HepG2 (cell line): ENCODE measurements at regions not wholly inside any gene's neighbourhood (a gene's known extent, or its start where the extent isn't known, plus 50 kb on each side); places are given as distances from the start of the nearest gene placed in this dataset.

Source experiments
- ATAC-seq: fragments of 200-7000 bp; cut with Tn5 transposase; 3 replicates; pipeline ENCODE4 v1.9.1; 2020; ENCODE audit warnings: mild to moderate bottlenecking, moderate library complexity
- BruUV-seq: library from RNA; stranded (reverse); fragments of 400-500 nt; replicated peaks from 2 replicates; lab custom pipeline; 2021; lab: Mats Ljungman, UMichigan
- CTCF ChIA-PET: fragments of 300-600 bp; formaldehyde crosslinking; extraction: SDS; loops from one replicate; lab custom pipeline; 2021; ENCODE audit warnings: low total read pairs, inconsistent platforms, low intra/inter-chr PET ratio; lab: Yijun Ruan, JAX
- POLR2A ChIA-PET: fragments of 350-600 bp; sonication (Branson Sonifier 250); formaldehyde crosslinking; loops from one replicate; lab custom pipeline; 2020; ENCODE audit warnings: antibody characterized with exemption, inconsistent platforms; lab: Yijun Ruan, JAX
- DNase-seq: peaks from one replicate; pipeline ENCODE4 v3.0.0-alpha.2; 2015; ENCODE audit warnings: low spot score
- FAIRE-seq: peaks from 3 replicates; lab custom pipeline; 2011; peaks lifted over from hg19 to GRCh38; lab: Jason Lieb, UNC
- H2AFZ ChIP-seq: one replicate; pipeline ENCODE4 v1.6.1; 2011; ENCODE audit warnings: low read length, inconsistent platforms
- H3K27ac ChIP-seq: fragments of 300-600 bp; 3 replicates; pipeline ENCODE4 v1.8.0; 2011; ENCODE audit warnings: mixed run types, mild to moderate bottlenecking, mixed read lengths, low read length, inconsistent platforms; ENCODE audit not compliant: insufficient read depth; ENCODE audit errors: extremely low read length
- H3K27me3 ChIP-seq, 2 experiments: fragments of 200-600 bp in 1 of 2; 2 replicates in 1 of 2; 3 replicates in 1 of 2; pipeline versions ENCODE4 v1.6.0 to v1.8.0; 2011; ENCODE audit warnings: low read length in 2 of 2, mild to moderate bottlenecking in 2 of 2, moderate library complexity in 2 of 2, inconsistent platforms in 1 of 2; ENCODE audit not compliant: insufficient read depth in 2 of 2, control insufficient read depth in 1 of 2
- H3K36me3 ChIP-seq, 2 experiments: fragments of 200-600 bp in 1 of 2; replicated peaks in 1 of 2; 2 replicates in 1 of 2; 3 replicates in 1 of 2; pipeline versions ENCODE4 v1.5.1 to v1.8.0; 2011; ENCODE audit warnings: low read length in 2 of 2, inconsistent platforms in 1 of 2; ENCODE audit not compliant: insufficient read depth in 2 of 2, control insufficient read depth in 1 of 2
- H3K4me1 ChIP-seq: 2 replicates; pipeline ENCODE4 v1.5.1; 2012; ENCODE audit warnings: low read length, inconsistent platforms; ENCODE audit not compliant: insufficient read depth
- H3K4me2 ChIP-seq: 2 replicates; pipeline ENCODE4 v1.6.0; 2011; ENCODE audit warnings: low read depth, low read length, inconsistent platforms
- H3K4me3 ChIP-seq, 3 experiments: fragments of 200-600 bp in 1 of 3; sonication (generic), shearing (Covaris generic) in 1 of 3; replicated peaks in 1 of 3; 2 replicates each; pipeline ENCODE4 v1.5.1; 2011 to 2016; ENCODE audit warnings: low read length in 3 of 3, inconsistent platforms in 2 of 3, low read depth in 2 of 3, mild to moderate bottlenecking in 2 of 3, control low read depth in 1 of 3, mixed read lengths in 1 of 3; ENCODE audit not compliant: insufficient read depth in 1 of 3
- H3K79me2 ChIP-seq: one replicate; pipeline ENCODE4 v1.6.1; 2011; ENCODE audit warnings: low read length, inconsistent platforms; ENCODE audit not compliant: insufficient read depth
- H3K9ac ChIP-seq: 2 replicates; pipeline ENCODE4 v1.6.0; 2011; ENCODE audit warnings: mild to moderate bottlenecking, low read depth, low read length, inconsistent platforms; ENCODE audit not compliant: insufficient read depth
- H3K9me3 ChIP-seq: 2 replicates; pipeline ENCODE4 v1.5.1; 2012; ENCODE audit warnings: mild to moderate bottlenecking, low read length
- H4K20me1 ChIP-seq: 2 replicates; pipeline ENCODE4 v1.6.0; 2011; ENCODE audit warnings: inconsistent platforms, mild to moderate bottlenecking, low read length, moderate library complexity; ENCODE audit not compliant: insufficient read depth
- MED8 ChIP-seq: sonication (generic); formaldehyde crosslinking; IDR thresholded peaks from 2 replicates; pipeline ENCODE4 v1.8.1; 2023; ENCODE audit warnings: mild to moderate bottlenecking, missing genetic modification reagents; ENCODE audit not compliant: insufficient replicate concordance
- NCOA2 ChIP-seq: sonication (generic); formaldehyde crosslinking; IDR thresholded peaks from 2 replicates; pipeline ENCODE4 v1.8.0; 2022; ENCODE audit warnings: inconsistent platforms
- NKX3-1 ChIP-seq: sonication (generic); formaldehyde crosslinking; IDR thresholded peaks from 2 replicates; pipeline ENCODE4 v1.5.0; 2020; ENCODE audit warnings: missing genetic modification reagents
- SIN3B ChIP-seq: fragments of 150-350 bp; IDR thresholded peaks from 2 replicates; pipeline ENCODE4 v1.6.1; 2014; ENCODE audit warnings: low read length
- SOX6 ChIP-seq, 2 experiments: fragments of 450-650 bp in 1 of 2; sonication (generic) in 1 of 2; formaldehyde crosslinking in 1 of 2; IDR thresholded peaks; 2 replicates each; pipeline versions ENCODE4 v1.4.0 to v1.6.1; 2017 to 2020; ENCODE audit warnings: antibody characterized with exemption in 1 of 2, mild to moderate bottlenecking in 1 of 2, missing genetic modification reagents in 1 of 2
- TCF12 ChIP-seq, 2 experiments: fragments of 450-650 bp in 1 of 2; sonication (generic) in 1 of 2; formaldehyde crosslinking in 1 of 2; IDR thresholded peaks; 2 replicates each; pipeline versions ENCODE4 v1.6.1 to v1.8.0; 2017 to 2022; ENCODE audit warnings: antibody characterized with exemption in 1 of 2, mild to moderate bottlenecking in 1 of 2, missing genetic modification reagents in 1 of 2, moderate library complexity in 1 of 2
- ZBTB34 ChIP-seq: sonication (generic); formaldehyde crosslinking; IDR thresholded peaks from 2 replicates; pipeline ENCODE4 v1.8.0; 2022; ENCODE audit warnings: mild to moderate bottlenecking, missing genetic modification reagents
- ZFP36L1 ChIP-seq: sonication (generic); formaldehyde crosslinking; IDR thresholded peaks from 2 replicates; pipeline ENCODE4 v1.8.0; 2022; ENCODE audit warnings: mild to moderate bottlenecking, missing genetic modification reagents, moderate library complexity
- ZNF607 ChIP-seq: sonication (generic); formaldehyde crosslinking; IDR thresholded peaks from 2 replicates; pipeline ENCODE4 v1.5.1; 2020; ENCODE audit warnings: missing genetic modification reagents, mild to moderate bottlenecking, borderline replicate concordance
- ZNF784 ChIP-seq: sonication (generic); formaldehyde crosslinking; IDR thresholded peaks from 2 replicates; pipeline ENCODE4 v1.5.1; 2020; ENCODE audit warnings: missing genetic modification reagents, mild to moderate bottlenecking, borderline replicate concordance
- ZNF790 ChIP-seq: sonication (generic); formaldehyde crosslinking; IDR thresholded peaks from 2 replicates; pipeline ENCODE4 v1.8.0; 2022; ENCODE audit warnings: missing genetic modification reagents, mild to moderate bottlenecking, borderline replicate concordance
- WGBS: methylation state at CpG from one replicate; pipeline ENCODE4 v1.1.6; 2017; ENCODE audit warnings: low lambda C conversion rate; 5-methylcytosine and 5-hydroxymethylcytosine counted together
- in situ Hi-C: cut with HindIII; loops from 2 replicates; pipeline ENCODE4 v1.10.0; 2017; ENCODE audit warnings: low pct_unique_long_range_greater_than_20kb; ENCODE audit not compliant: extremely low pct_ligation_motif_present
- intact Hi-C: fragments of 100-400 bp; cut with micrococcal nuclease; formaldehyde crosslinking; loops from one replicate; pipeline ENCODE4 v1.10.0; 2022; ENCODE audit not compliant: unreplicated experiment
- TF ChIP-seq, protein P1 (sequence below): sonication (generic); formaldehyde crosslinking; IDR thresholded peaks from 2 replicates; pipeline ENCODE4 v1.8.0; 2022; ENCODE audit warnings: mild to moderate bottlenecking, missing genetic modification reagents, moderate library complexity
- TF ChIP-seq, protein P2 (sequence below): sonication (generic); formaldehyde crosslinking; IDR thresholded peaks from 2 replicates; pipeline ENCODE4 v1.5.1; 2020; ENCODE audit warnings: mild to moderate bottlenecking, missing genetic modification reagents, borderline replicate concordance
- TF ChIP-seq, protein P3 (sequence below): sonication (generic); formaldehyde crosslinking; IDR thresholded peaks from 2 replicates; pipeline ENCODE4 v1.4.0; 2020; ENCODE audit warnings: mild to moderate bottlenecking, missing genetic modification reagents

GRCh38 chr13:22874839-22875238 lies 305.9 kb upstream of the SGCG start (continued):
- TF ChIP-seq SOX6 (IDR thresholded peaks at IDR 0.05) (no peak), SOX6 (CRISPR knock-in tag; IDR thresholded peaks at IDR 0.05) (no peak), NCOA2 (no peak), ZNF607 (CRISPR knock-in tag) (no peak)
- TF ChIP-seq, protein P1, sequence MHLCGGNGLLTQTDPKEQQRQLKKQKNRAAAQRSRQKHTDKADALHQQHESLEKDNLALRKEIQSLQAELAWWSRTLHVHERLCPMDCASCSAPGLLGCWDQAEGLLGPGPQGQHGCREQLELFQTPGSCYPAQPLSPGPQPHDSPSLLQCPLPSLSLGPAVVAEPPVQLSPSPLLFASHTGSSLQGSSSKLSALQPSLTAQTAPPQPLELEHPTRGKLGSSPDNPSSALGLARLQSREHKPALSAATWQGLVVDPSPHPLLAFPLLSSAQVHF (CRISPR knock-in tag): no peak
- TF ChIP-seq, protein P2, sequence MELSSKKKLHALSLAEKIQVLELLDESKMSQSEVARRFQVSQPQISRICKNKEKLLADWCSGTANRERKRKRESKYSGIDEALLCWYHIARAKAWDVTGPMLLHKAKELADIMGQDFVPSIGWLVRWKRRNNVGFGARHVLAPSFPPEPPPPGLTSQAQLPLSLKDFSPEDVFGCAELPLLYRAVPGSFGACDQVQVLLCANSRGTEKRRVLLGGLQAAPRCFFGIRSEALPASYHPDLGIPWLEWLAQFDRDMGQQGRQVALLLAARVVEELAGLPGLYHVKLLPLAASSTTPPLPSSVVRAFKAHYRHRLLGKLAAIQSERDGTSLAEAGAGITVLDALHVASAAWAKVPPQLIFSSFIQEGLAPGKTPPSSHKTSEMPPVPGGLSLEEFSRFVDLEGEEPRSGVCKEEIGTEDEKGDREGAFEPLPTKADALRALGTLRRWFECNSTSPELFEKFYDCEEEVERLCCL: no peak
- TF ChIP-seq, protein P3, sequence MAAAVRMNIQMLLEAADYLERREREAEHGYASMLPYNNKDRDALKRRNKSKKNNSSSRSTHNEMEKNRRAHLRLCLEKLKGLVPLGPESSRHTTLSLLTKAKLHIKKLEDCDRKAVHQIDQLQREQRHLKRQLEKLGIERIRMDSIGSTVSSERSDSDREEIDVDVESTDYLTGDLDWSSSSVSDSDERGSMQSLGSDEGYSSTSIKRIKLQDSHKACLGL (CRISPR knock-in tag): no peak

GRCh38 chr13:22877421-22877820 lies 303.4 kb upstream of the SGCG start:
- FAIRE-seq: no peak
- ChIA-PET POLR2A (no interaction called here), CTCF (no interaction called here)
- Histone ChIP-seq H3K9me3 (no peaks in the 10 kb centered on the region), H3K27me3 (no peaks in the 10 kb centered on the region; a peak in 1 of 5 replicates), H4K20me1 (no peaks in the 10 kb centered on the region), H3K4me2 (no peak overlapping the region), H3K4me1 (no peaks in the 10 kb centered on the region), H3K9ac (no peak overlapping the region), H2AFZ (no peak overlapping the region), H3K79me2 (no peaks in the 10 kb centered on the region), H3K27ac (no peak overlapping the region), H3K36me3 (no peaks in the 10 kb centered on the region), H3K4me3 (no peak overlapping the region)
- in situ Hi-C loops: no loop called here
- no peak for DNase-seq
- TF ChIP-seq TCF12 (IDR thresholded peaks at IDR 0.05) (no peak), TCF12 (CRISPR knock-in tag; IDR thresholded peaks at IDR 0.05) (no peak), NKX3-1 (CRISPR knock-in tag) (no peak), ZFP36L1 (CRISPR knock-in tag) (no peak), SIN3B (no peak), ZNF784 (CRISPR knock-in tag) (no peak), MED8 (no peak), ZNF790 (CRISPR knock-in tag) (no peak), ZBTB34 (CRISPR knock-in tag) (no peak)
- intact Hi-C loops: no loop called here
- 42% methylated on average over 4 of the region's 4 CpGs for WGBS
- ATAC-seq: no peak
- no TSS peak for BruUV-seq
